Suppressor macrophage (primary cell): ENCODE measurements at regions not wholly inside any gene's neighbourhood (a gene's known extent, or its start where the extent isn't known, plus 50 kb on each side); places are given as distances from the start of the nearest gene placed in this dataset.
"Not testable (repeated sequence)": the region's sequence is repeated elsewhere in the genome, so short reads cannot be mapped to it uniquely, and the experiment has no call there.

Source experiments
- DNase-seq, 4 experiments: peaks; one replicate each; pipeline ENCODE4 v3.0.0-alpha.2; 2020 to 2022

DNA sequence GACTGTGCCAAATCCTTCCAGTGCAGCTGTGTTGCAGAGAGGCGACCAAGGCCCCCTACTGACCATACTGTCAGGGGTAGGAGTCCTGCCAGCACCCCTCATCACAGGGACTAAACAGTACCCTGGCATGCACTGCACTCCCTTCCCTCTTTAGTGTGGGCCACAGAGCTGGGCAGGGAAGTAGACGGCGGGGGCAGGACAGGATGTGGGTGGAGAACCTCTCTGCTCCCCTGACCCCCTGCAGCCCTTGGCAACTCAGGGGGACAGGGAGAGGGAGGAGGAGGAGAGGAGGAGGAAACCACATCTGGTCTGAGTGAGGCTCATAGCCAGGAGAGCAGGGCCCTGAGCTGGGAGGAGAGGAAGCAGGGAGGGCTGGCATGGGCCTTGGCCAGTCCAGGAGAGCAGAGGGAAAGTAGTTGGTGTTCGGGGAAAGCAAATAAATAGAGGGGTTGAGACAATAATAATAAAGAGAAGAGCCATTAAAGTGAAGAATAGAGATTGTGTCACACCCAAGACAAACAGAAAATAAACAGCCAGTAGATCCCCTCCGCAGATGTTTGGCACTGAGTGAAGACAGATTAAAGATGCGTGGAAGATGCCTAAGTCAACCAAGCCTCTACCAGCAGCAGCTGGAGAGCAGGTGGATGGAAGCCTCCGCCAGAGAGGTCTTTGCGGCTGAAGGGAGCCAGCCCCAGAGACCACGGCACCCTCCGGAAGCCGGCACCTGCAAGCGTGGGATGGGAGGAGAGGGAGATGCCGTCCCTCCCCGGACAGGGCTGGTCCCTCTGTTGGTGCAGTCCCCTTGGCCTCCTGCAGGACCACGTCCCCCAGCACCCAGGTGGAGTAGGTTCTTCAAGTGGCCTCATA, 61.5 kb downstream of the RPUSD4 start:
- peak in 3 of 4 experiments; percentile 5 to 28 (median 10) for DNase-seq

DNA sequence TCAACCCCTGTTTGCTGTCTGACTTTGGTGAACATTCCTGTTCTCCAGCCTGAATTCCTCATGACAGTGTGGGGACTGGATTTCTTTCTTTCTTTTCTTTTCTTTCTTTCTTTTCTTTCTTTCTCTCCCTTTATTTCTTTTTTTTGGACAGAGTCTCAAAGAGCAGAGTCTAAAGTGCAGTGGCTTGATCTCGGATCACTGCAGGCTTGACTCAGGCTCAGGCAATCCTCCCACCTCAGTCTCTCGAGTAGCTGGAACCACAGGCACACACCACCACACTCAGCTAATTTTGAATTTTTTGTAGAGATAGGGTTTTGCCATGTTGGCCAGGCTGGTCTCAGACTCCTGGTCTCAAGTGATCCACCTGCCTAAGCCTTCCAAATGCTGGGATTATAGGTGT, 63.1 kb downstream of the RPUSD4 start:
- no peak for DNase-seq

DNA sequence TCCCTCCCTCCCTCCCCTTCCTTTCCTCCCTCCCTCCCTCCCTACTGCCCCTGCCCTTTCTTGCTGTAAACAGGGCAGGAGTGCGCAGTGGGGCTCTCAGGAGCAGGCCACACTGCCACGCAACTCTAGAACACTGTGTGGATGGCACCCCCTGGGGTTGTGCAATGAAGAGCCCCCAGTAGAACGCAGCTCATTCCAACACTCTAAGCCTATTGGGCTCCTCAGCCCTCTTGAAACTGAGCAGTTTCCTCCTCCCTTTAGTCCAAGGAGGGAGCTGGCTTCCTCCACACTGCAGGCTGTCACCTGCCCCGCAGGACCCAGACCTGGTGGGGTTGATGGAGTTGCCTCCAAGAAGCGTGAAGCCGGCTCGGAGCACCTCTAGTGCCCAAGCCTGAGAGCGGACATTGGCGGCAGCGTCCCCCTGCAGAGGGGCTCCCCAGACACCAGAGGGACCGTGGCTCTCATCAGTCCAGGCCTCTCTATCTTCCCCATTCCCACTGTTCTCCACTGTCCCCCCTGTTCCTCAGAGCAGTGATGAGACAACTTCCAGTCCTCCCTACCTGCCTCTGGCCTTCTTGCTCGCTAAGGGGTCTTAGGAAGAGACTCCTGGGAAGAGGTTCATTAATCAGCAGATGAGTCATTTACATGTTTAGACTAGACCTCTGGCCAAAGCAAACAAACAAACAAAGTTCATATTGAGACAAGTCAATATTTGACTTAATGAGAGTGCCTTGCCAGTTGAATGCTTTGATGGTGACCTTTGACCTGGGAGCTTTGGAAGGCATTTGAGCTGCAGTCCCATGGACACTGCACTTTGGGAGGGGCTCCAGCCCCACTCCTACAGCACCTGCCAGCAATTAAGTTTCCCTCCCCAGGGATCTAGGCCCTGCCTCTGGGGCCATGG, 64.0 kb downstream of the RPUSD4 start:
- no peak for DNase-seq

DNA sequence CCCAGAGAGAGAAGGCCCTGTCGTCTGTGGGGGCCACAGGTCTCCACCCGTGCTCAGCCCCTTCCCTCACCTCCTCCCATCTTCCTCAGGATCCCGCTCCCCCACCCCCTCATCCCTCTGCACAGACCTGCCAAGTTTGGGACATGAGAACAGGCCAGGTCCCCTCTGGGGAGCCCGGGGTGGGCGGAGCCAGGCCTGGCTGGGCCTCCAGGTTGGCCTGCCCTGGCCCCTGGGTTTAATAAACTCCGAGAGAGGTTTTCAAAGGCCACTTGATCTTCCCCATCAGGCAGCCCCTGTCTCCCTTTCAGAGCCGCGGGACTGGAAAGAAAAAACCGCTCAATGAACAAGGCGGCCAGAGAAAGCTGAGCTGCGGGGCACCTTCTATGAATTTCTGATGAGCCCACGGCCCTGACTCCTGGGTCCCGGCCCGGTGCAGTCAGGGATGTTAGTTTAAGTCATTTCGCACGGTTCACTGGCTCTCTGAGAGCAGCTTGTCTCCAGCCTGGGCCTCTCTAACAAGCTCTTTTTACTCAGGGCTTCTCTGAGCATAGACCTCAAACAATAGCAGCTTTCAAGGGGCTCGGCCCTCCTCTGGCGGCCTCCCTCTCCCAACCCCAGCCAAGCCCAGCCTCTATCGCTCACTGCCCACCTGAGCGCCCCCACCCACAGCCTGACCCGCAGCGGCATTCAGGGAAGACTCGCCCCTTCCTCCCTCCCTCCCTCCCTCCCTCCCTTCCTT, 64.8 kb downstream of the RPUSD4 start:
- DNase-seq = no peak

DNA sequence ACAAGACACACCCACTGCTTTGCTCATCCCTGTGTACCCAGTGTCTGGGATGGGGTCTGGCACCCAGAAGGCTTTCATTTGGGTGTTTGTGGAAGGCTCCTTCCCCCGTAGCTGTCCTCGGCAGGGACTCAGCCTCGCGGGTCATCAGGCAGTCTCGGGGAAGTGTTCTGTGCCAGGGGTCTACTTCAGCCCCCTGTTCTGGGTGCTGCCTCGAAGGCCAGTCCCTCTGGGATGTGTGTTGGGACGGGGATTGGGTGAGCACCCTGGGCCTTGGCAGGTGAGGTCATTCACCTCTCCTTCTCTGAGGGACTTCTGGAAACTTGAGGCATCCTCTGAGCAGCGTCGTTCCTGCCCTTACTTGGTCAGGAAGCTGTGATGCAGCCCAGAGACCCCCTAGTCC, 65.5 kb downstream of the RPUSD4 start:
- DNase-seq = no peak

DNA sequence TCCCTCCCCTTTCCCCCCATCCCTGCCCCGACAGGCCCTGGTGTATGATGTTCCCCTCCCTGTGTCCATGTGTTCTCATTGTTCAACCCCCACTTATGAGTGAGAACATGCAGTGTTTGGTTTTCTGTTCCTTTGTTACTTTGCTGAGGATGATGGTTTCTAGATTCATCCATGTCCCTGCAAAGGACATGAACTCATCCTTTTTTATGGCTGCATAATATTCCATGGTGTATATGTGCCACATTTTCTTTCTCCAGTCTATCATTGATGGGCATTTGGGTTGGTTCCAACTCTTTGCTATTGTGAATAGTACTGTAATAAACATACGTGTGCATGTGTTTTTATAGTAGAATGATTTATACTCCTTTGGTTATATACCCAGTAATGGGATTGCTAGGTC, 68.0 kb downstream of the RPUSD4 start:
- DNase-seq = not testable (repeated sequence)

DNA sequence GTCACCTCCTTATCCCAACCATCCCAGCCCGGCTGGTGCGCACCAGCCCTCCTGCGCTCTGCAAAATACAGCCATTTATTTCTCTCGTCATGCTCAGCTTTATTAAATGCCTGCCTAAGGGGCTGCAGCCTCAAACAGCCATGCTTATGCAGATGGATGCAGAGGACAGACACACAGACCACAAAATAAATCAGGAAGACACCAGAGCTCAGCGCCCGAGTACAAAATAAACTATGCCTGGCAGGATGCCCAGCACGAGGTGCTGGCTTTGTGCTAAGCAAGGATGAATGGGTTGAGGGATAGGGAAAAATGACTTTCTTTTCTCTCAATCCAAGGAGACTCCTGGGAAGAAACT, 70.5 kb downstream of the RPUSD4 start:
- no peak for DNase-seq

DNA sequence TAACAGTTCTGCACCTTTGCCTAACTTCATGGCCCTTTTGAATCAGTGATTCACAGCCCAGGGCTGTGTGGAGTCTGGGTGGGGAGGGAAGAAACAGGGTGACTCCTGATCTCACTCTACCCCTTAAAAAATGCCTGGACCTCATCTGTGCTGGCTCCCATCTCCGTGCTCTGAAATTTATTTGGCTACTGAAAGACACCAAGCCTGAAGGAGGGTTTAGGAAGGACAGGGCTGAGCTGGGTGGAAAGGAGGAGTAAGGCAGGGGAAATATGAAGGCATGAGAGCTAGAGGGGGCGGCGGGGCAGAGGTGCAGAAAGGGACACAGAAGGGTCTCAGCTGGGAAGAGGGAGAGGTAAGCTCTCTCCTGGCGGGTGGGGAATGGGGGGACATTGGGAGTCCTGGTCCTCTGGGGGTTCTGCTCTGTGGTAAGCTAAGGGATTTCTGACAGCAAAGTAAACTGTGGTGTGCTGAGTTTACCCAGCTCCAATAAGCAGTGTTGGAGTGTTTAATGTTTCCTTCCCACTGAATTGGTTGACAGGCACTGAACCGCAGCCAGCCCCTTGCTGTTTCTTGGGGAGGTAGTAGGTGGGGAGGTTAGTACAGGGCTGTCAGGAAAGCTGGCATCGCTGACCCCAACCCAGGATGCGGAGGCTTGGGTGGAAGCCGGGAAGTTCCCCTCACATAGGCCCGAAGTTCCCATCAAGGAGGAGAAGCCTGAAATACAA, 71.1 kb downstream of the RPUSD4 start:
- DNase-seq = no peak

DNA sequence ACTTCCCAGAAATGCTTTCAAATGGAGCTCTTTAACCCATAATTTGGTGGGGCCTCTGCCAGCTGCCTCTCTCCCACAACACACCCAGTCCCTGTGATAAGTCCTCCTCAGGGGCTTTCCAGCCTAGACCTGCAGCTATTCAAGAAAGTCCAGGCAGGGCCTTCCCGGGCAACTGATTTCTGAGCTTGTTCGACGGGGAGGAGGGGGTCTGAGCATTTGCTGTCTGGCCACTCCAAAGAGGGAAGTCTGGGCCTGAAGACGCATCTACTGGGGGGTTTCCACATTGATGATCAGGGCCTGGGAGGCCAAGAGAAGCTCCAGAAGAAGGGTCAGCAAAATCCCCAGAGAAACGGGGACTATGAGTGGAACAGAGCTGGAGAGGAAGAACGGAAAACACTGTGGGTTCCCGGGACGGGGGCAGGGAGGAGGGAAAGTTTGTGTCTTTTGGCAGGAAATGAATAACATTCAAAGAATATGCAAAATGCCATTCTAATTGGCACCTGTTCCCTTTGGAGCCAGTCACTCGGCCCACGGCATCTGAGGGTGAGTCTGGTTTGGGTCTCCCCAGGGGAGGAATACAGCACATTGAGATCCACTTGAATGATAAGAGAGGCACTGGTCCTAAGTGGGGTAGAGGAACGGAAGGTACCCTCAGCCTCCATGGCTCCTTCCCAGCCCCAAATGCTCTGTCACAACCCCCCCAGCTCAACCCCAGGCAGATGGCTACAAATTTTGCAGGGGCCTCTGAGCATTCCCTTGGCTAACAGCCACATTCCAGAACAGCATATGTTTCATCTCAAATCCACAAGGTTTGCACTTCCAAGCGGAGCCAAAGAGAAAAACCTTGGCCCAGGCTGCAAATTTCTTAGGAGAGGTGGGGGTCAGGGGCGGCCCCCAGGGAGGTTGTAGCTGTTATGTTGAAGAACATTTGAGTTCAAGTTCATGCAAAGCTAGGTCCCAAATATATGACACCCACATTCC, 72.0 kb downstream of the RPUSD4 start:
- DNase-seq = no peak

DNA sequence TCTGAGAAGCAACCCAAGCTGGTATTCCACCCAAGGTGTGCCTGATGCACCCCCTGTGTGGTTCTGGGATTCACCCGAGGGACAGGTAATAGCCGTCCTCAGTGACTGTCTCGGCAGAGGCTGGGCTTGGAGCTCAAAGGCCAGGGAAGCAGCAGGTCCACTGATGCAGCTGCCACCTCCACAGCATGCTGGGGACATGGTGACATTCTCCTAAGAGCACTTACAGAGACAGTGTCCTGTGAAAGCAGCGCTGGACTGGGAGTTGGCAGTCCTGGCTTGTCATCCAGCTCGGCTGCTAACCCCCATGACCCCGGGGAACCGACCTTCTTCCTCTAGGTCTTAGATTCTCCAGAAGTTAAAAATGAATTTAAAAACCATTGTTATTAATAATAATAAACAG, 72.8 kb downstream of the RPUSD4 start:
- no peak for DNase-seq

DNA sequence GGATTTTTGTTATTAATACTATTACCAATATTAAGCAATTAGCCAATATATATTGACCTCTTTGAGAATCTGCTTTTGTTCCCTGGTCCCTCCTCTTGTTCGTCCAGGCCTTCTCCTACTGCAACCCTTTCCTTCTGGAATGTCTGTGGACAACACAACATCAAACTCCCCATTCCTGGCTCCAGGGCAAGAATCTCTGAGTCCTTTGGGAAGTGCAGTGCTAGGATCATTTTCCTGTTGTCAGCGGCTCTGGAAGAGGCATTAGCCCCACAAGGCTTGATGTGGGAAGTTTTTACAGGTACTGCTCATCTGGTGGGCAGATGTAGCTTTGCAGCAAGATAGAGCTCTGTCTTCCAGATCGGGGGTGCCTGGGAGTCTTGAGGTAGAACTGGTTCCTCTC, 74.3 kb downstream of the RPUSD4 start:
- no peak for DNase-seq

DNA sequence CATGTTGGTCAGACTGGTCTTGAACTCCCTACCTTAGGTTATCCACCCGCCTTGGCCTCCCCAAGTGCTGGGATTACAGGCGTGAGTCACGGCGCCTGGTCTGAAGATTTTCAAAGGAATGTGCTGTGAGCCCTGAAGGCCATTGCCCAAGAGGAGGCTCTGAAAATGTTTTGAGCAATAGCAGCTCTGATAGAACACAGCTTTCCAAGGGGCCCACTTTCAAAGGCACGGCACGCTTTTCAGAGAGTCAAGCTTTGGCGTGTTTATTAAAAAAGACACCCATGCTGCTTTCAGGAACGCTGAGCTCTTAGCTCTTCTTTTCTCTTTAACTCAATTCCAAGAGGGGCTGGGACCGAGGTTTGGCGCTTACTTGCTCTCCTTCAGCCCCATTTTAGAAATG, 73.8 kb upstream of the CDON start:
- DNase-seq = no peak

DNA sequence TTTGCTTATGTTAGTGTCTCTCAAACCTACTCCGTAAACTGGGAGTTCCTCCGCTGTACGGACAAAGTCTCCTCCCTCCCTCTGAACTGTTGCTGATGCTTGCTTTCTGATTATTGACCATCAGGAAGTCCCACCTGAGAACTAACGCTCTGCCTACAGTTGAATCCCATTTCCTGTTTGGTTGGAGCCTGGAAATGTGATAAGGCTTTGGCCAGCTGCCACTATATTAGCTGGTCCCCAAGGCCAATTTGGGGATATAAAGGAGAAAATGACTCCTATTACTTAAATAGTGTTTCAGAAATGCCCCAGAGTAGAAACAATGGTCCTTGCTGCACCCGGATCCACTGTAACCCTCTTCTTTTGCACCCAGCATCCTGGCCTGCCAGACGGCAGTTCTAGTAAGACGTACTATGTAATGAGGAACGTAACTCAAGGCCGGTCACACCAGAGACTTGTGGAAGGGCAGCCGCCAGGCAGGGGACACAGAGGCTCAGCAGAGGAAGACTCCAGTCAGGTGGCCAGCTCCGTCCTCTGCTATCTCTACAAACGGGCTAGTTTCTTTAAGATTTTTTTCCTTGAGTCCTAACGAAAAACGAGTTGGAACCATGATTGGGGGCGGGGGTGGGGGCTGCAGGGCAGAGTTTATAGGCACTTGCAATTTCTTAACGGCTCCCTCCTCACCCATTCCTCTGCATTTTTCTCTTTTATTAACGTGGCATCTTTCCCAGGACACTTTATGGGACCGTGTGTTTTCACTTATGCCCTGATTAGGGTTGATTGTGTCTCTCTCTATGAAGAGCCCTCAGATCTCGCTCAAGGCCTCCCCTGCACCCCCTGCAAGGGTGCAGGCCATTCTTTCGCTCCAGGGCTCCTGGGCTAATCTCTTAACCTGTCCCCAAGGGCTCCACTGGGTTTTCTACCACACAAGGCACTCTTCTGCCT, 72.8 kb upstream of the CDON start:
- no peak for DNase-seq

DNA sequence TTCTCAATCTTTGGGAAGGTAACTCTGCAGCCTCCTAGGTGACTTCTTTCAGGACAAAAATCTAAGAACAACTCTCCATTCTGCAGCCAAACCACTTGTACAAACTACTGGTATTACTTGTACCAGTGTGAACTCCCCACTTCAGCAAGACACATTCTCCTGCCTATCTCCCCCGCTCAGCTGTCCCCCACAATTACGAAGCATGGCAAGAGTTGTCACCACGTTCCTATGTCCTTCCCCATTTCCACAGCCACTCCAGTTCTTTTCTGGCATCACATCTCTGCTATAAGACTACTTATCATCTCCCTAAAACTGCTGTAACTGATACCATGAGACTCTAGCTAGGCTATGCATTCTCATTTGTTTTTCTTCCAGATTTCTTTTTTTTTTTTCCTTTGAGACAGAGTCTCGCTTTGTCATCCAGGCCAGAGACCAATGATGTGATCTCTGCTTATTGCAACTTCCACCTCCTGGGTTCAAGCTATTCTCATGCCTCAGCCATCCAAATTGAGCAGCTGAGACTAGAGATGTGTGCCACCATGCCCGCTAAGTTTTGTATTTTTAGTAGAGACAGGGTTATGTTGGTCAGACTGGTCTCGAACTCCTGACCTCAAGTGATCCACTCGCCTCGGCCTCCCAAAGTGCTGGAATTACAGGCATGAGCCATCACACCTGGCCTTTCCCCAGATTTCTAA, 71.9 kb upstream of the CDON start:
- DNase-seq = no peak

DNA sequence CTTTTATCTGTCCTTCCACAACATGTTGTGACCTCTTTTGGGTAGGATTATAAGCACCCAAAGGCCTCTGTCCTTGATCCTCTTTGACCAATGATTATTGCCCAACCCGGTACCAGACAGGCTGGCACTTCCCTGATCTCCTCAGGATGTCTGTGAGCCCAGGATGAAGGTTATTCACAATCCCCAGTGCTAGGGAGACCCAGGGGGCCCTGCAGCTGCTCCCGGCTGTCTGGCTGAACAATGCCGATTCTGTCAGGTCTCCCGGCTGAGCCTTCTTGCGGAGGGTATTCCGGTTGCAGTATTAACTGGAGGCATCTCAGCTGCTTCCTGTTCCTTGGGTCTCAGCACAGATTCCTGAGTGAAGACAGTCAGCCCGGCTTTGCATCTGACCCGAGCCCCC, 71.2 kb upstream of the CDON start:
- DNase-seq = no peak

DNA sequence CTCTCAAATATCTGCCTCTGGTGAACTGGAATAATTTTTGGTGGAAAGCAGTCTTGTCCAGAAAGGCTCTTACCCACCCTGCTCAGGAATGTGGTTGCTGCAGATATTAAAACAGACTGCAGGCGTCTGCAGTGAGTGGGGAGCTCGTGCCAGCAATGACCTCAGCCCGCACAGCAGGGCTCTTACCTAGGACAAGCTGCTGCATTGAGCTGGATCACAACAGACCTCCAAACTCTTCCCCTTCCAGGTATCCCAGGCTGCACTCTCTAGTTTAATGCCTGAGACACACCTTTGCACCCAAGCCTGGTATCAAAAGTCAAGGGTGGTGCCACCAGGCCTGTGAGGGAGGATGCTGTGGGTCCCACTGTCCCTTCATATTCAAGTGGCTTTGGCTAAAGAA, 69.7 kb upstream of the CDON start:
- DNase-seq = no peak

DNA sequence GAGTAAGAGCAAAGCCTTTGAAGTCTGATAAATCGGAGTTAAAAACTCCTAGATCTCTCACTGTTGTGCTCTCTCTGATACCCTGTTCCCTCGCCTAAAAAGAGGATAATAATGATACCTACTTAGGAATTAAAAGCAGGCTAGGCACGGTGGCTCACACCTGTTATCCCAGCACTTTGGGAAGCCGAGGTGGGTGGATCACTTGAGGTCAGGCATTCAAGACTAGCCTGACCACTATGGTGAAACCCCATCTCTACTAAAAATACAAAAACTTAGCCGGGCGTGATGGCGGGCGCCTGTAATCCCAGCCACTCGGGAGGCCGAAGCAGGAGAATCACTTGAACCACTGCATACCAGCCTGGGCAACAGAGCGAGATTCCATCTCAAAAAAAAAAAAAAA, 68.1 kb upstream of the CDON start:
- DNase-seq = not testable (repeated sequence)

DNA sequence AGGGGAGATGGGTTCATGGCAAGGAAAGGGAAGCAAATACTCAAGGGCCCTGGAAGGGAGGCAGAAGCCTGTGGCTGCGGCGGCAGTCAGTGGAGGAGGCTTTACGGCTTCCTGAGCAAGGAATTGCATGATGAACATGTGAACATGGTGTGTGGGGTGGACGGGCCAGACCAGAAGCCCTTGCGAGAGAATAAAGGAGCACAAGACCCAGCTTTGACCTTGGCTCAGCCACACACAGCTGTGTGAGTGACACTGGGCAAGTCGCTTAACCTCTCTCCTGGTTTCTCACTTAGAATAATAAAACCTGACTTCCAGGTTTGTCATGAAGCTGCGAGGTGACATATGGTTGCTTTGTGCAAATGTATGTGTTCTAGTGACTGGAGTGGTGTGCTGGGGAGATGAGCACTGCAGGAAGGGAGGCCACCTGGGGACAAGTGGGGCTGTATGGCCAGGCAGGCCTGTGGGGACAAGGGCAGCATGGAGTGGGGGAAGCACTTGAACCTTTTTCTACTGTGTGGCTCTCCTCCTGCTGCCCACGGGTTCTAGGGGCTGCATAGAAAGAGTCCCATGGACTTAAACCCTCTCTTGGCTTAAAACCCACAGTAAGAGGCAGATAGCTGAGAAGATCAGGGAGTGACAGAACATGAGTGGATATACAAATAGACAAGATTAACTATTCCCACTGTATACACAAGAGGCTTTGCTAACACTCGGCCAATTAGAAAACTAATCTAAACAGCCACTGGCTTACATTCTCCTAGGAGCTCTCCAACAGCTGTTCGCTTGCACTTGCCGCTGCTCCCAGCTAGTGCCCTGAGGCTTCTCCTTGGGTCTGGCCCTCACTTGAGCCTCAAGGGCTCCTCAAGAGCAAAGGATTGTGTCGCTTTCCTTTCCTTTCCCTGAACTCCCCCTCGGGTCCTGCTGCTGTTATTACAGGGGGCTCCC, 67.3 kb upstream of the CDON start:
- no peak for DNase-seq
